IMR-90 (cell line): ENCODE measurements at regions not wholly inside any gene's neighbourhood (a gene's known extent, or its start where the extent isn't known, plus 50 kb on each side); places are given as distances from the start of the nearest gene placed in this dataset.

Experiments
- BHLHE40 ChIP-seq: fragments of 150-350 bp; IDR thresholded peaks from 2 replicates; pipeline ENCODE4 v1.6.1; 2016; ENCODE audit warnings: mild to moderate bottlenecking, low read depth, low read length
- CTCF ChIP-seq: conservative IDR thresholded peaks from 2 replicates; pipeline ENCODE4 v1.5.1; 2012; ENCODE audit warnings: mild to moderate bottlenecking, low read depth, low read length, improper control_type of control experiment
- FOS ChIP-seq: fragments of 150-350 bp; IDR thresholded peaks from 2 replicates; pipeline ENCODE4 v1.6.1; 2016; ENCODE audit warnings: low read depth, low read length
- MAFK ChIP-seq: IDR thresholded peaks from 2 replicates; pipeline ENCODE4 v1.6.1; 2012; ENCODE audit warnings: low read depth, low read length, improper control_type of control experiment
- POLR2A ChIP-seq: IDR thresholded peaks from 2 replicates; pipeline ENCODE4 v1.6.1; 2012; ENCODE audit warnings: mild to moderate bottlenecking, low read depth, low read length
- RAD21 ChIP-seq: IDR thresholded peaks from 2 replicates; pipeline ENCODE4 v1.6.1; 2012; ENCODE audit warnings: low read length, improper control_type of control experiment
- RCOR1 ChIP-seq: IDR thresholded peaks from 2 replicates; pipeline ENCODE4 v1.6.1; 2012; ENCODE audit warnings: mild to moderate bottlenecking, low read length, improper control_type of control experiment; ENCODE audit not compliant: insufficient replicate concordance
- RFX5 ChIP-seq: IDR thresholded peaks from 2 replicates; pipeline ENCODE4 v1.8.0; 2012; ENCODE audit warnings: low read depth, mild to moderate bottlenecking, low read length, moderate library complexity
- SMC3 ChIP-seq: fragments of 150-350 bp; IDR thresholded peaks from 2 replicates; pipeline ENCODE4 v1.6.1; 2016; ENCODE audit warnings: low read depth, mild to moderate bottlenecking, antibody characterized with exemption, low read length, moderate library complexity
- USF2 ChIP-seq: fragments of 150-350 bp; IDR thresholded peaks from 2 replicates; pipeline ENCODE4 v1.6.1; 2017; ENCODE audit warnings: mild to moderate bottlenecking, antibody characterized with exemption, low read length, low read depth

- TF ChIP-seq RCOR1, result no peak
- no peak for TF ChIP-seq CTCF
- no peak for TF ChIP-seq POLR2A
- TF ChIP-seq MAFK, result no peak
- TF ChIP-seq SMC3, result no peak
- TF ChIP-seq USF2, result no peak
- no peak for TF ChIP-seq BHLHE40
- no peak for TF ChIP-seq RFX5
- TF ChIP-seq RAD21, result no peak
- TF ChIP-seq FOS, result no peak
These were observed 342.2 kb upstream of the DUSP10 start for GRCh38 chr1:222084048-222084447.
